Erythroblast (primary cell): ENCODE measurements at regions not wholly inside any gene's neighbourhood (a gene's known extent, or its start where the extent isn't known, plus 50 kb on each side); places are given as distances from the start of the nearest gene placed in this dataset.
A peak's percentile ranks its signal among the peaks of the same experiment; 100 is the strongest.

Source experiments
- DNase-seq, 2 experiments: peaks; one replicate each; lab custom pipeline; 2025; lab: John Stamatoyannopoulos, UW
- GATA1 ChIP-seq: IDR thresholded peaks from 2 replicates; pipeline ENCODE4 v1.6.1; 2011; ENCODE audit warnings: low read depth, mild to moderate bottlenecking, control low read depth, low read length, moderate library complexity
- POLR2A ChIP-seq: IDR thresholded peaks from 2 replicates; pipeline ENCODE4 v1.6.1; 2011; ENCODE audit warnings: mild to moderate bottlenecking, low read length

GRCh38 chr14:61187196-61187905, 93.8 kb downstream of the TMEM30B start:
- TF ChIP-seq GATA1 (no peak), POLR2A (no peak)
- no peak for DNase-seq

GRCh38 chr14:61186341-61187195, 94.6 kb downstream of the TMEM30B start:
- TF ChIP-seq POLR2A (no peak), GATA1 (no peak)
- no peak for DNase-seq

- DNase-seq = no peak
- TF ChIP-seq POLR2A (no peak), GATA1 (no peak)
Observed at GRCh38 chr14:61185534-61185933, 95.6 kb downstream of the TMEM30B start.

DNA sequence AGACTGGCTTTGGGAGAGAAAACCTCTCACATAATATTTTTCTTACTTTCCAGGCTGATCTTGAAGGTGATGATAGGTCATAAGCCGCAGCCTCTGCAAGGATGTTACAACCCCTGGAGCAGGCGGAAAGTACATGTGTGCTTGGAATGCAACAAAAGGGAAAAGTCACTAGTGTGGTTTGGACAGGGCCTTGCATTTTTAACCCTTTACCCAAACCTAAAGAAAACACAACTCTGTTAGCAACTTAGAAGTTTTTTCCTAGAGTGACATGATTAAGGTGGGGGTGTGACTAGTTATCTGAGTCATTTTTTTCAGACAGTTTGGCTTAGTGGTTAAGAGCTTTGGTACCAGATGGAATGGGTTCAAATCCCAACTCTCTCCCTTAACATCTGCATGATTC, 97.0 kb downstream of the TMEM30B start:
- no peak for DNase-seq
- TF ChIP-seq GATA1 (no peak), POLR2A (no peak)

- no peak for TF ChIP-seq GATA1
- TF ChIP-seq POLR2A = no peak
- DNase-seq = no peak
Observed at GRCh38 chr14:61183196-61183885, 97.8 kb downstream of the TMEM30B start.

DNA sequence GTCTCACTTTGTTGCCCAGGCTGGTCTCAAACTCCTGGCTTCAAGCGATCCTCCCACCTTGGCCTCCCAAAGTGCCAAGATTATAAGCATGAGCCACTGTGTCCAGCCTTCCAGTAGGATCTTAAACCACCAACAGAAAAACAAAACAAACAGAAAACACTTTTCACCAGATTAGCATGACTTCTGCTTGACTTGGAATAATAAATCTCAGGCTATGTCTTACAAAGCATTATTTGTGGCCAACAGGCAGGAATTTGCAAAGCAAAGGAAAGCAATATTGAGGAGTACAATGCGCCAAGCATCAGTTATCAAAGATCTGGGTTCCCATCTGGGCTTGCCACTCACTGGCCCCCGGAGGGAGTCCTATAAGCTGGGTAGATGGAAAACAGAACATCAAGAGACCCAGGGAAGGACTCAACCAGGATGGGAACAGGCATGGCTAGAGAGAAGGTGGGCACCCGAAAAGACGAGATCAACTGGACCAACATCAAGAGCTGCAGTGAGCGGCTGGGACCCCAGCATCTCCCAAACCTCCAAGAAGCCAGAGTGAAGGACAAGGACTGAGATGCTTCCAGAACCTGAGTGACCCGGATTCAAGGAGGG, 101.2 kb downstream of the TMEM30B start:
- no peak for DNase-seq

GRCh38 chr14:61179061-61179690, 102.0 kb downstream of the TMEM30B start:
- DNase-seq = no peak
- TF ChIP-seq GATA1 (no peak), POLR2A (no peak)

More for the DNA sequence above, 101.2 kb downstream of the TMEM30B start:
- TF ChIP-seq GATA1 (no peak), POLR2A (no peak)

DNA sequence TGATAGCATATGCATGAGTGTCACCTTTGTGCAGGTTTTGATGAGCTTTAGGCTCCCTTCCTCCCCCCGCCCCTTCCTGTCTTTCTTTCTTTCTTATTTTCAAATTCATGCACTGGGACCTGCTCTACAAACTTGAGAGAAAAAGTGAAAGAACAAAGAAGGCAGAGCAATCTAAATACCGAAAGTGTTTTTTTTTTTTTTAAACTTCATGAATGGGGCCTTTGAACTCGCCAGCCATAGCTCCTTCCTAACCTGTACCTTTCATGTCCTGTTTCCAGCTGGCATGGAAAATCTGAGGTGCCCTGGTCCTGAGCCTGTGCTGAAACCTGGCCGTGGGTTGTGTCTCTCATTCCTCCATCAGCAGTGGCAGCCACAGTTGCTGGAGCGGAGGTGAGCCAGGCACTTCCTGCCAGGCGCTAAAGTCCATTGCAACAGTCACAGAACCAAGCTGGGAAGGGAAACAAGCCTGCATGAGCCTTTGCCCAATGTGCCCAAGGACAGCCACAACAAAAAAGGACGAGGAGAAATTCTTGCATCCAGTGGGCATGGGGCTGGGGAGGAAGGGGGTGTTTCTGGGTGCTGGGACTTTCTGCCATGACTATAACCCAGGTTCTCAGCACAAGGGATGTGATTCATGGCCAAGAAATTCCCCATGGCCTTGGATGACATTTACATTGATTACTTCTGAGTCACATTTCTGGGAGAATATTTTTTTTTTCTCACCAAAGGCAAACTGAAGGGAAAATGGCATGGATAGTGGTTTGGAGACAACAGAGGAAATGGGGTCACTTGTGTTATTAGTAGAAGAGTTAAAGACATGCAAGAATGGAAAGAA, 102.7 kb downstream of the TMEM30B start:
- no peak for TF ChIP-seq POLR2A
- TF ChIP-seq GATA1 = no peak
- no peak for DNase-seq

GRCh38 chr14:61177279-61178225, 103.6 kb downstream of the TMEM30B start:
- peak in 1 of 2 experiments; percentile 31 for DNase-seq
- TF ChIP-seq GATA1 (no peak), POLR2A (no peak)

DNA sequence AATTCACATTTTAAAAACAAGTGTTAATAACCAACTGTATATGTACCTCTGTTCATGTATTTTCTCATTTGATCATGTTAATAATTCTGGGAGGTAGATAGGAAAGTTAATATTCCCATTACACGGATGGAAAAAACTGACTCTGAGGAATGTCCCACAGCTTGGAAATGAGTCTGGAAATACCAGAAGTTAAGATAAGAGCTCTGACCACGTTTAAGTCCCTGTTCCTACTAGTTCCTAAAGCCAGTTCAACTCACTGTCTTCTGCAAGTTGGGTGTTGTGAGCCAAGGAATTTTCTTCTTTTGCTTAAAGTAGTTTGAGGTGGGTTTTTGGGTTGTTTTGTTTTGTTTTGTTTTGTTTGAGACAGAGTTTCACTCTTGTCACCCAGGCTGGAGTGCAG, 104.5 kb downstream of the TMEM30B start:
- DNase-seq = no peak
- TF ChIP-seq GATA1 = no peak

- no peak for DNase-seq
- TF ChIP-seq POLR2A = no peak
- no peak for TF ChIP-seq GATA1
Observed at GRCh38 chr14:61174987-61175386, 106.2 kb downstream of the TMEM30B start.

GRCh38 chr14:61174441-61174891, 106.7 kb downstream of the TMEM30B start:
- DNase-seq = no peak
- TF ChIP-seq POLR2A (no peak), GATA1 (no peak)
